ENCODE measurements at regions not wholly inside any gene's neighbourhood (a gene's known extent, or its start where the extent isn't known, plus 50 kb on each side); places are given as distances from the start of the nearest gene placed in this dataset.

- Histone ChIP-seq H3K36me3 (ENCODE audit: insufficient read depth, low read length) (no peaks in the 10 kb centered on the region), H4K20me1 (ENCODE audit: insufficient read depth) (no peaks in the 10 kb centered on the region), H3K9ac (ENCODE audit: low read length) (no peak overlapping the region), H2AFZ (ENCODE audit: low read depth, low read length) (no peak overlapping the region), H3K79me2 (replicated peaks; ENCODE audit: insufficient read depth, low read length) (no peaks in the 10 kb centered on the region), H3K9me3 (ENCODE audit: low read length) (no peaks in the 10 kb centered on the region), H3F3A (ENCODE audit: insufficient read depth, low read length, poor library complexity, severe bottlenecking) (no peaks in the 10 kb centered on the region), H3K27me3 (ENCODE audit: insufficient read depth, low read depth, low read length) (no peaks in the 10 kb centered on the region), H3K4me3 (ENCODE audit: low read length) (no peak overlapping the region), H3K4me2 (ENCODE audit: low read length) (no peak overlapping the region), H3K27ac (ENCODE audit: low read length) (no peak overlapping the region), H3K9me2 (ENCODE audit: insufficient read depth, low read length) (no peaks in the 10 kb centered on the region)
- no peak for TF ChIP-seq EZH2 (IDR thresholded peaks at IDR 0.05; ENCODE audit: borderline replicate concordance, insufficient read depth, low read length, poor library complexity, severe bottlenecking)
Observed at GRCh38 chr13:78998630-78999315, 339.8 kb upstream of the OBI1 start.

- Histone ChIP-seq H2AFZ (ENCODE audit: low read depth, low read length) (no peak overlapping the region), H3K79me2 (replicated peaks; ENCODE audit: insufficient read depth, low read length) (no peaks in the 10 kb centered on the region), H3K9me2 (ENCODE audit: insufficient read depth, low read length) (no peaks in the 10 kb centered on the region), H3K9ac (ENCODE audit: low read length) (no peak overlapping the region), H3K4me3 (ENCODE audit: low read length) (no peak overlapping the region), H3K27ac (ENCODE audit: low read length) (no peak overlapping the region), H3K4me2 (ENCODE audit: low read length) (no peak overlapping the region), H3K9me3 (ENCODE audit: low read length) (no peaks in the 10 kb centered on the region), H3K36me3 (ENCODE audit: insufficient read depth, low read length) (no peaks in the 10 kb centered on the region), H4K20me1 (ENCODE audit: insufficient read depth) (no peaks in the 10 kb centered on the region), H3F3A (ENCODE audit: insufficient read depth, low read length, poor library complexity, severe bottlenecking) (no peaks in the 10 kb centered on the region), H3K27me3 (ENCODE audit: insufficient read depth, low read depth, low read length) (no peaks in the 10 kb centered on the region)
- TF ChIP-seq REST (IDR thresholded peaks at IDR 0.05; ENCODE audit: borderline replicate concordance): no peak
- TF ChIP-seq EZH2 (IDR thresholded peaks at IDR 0.05; ENCODE audit: borderline replicate concordance, insufficient read depth, low read length, poor library complexity, severe bottlenecking): no peak
- TF ChIP-seq MXI1 (conservative IDR thresholded peaks at IDR 0.05; ENCODE audit: poor library complexity, severe bottlenecking): no peak
- no peak for TF ChIP-seq RAD21 (conservative IDR thresholded peaks at IDR 0.05)
- no peak for TF ChIP-seq TAF1 (IDR thresholded peaks at IDR 0.05; ENCODE audit: low read depth)
- no peak for TF ChIP-seq POLR2AphosphoS5 (IDR thresholded peaks at IDR 0.05)
- TF ChIP-seq CTCF (IDR thresholded peaks at IDR 0.05; ENCODE audit: poor library complexity, severe bottlenecking): no peak
- TF ChIP-seq EP300 (conservative IDR thresholded peaks at IDR 0.05; ENCODE audit: poor library complexity, severe bottlenecking): no peak
- no peak for TF ChIP-seq SMC3 (conservative IDR thresholded peaks at IDR 0.05; ENCODE audit: poor library complexity)
Observed at GRCh38 chr13:78997902-78998629, 339.1 kb upstream of the OBI1 start.
